Upper lobe of left lung (tissue), 6 donors: ENCODE measurements at regions not wholly inside any gene's neighbourhood (a gene's known extent, or its start where the extent isn't known, plus 50 kb on each side); places are given as distances from the start of the nearest gene placed in this dataset.

Experiments used
- ATAC-seq, 2 donors: fragments of 200-7000 bp; cut with Tn5 transposase; one replicate each; pipeline ENCODE4 v1.9.1; 2022; ENCODE audit warnings: mild to moderate bottlenecking in 2 of 2, moderate library complexity in 2 of 2; ENCODE audit not compliant: low FRiP score in 2 of 2
- DNase-seq, 2 donors: peaks; one replicate each; pipeline ENCODE4 v3.0.0-alpha.2; 2019 to 2020
- H3K27ac ChIP-seq, 4 donors: fragments of 200-600 bp; sonication (generic); one replicate each; pipeline ENCODE4 v1.5.1; 2016 to 2019
- H3K27me3 ChIP-seq, 4 donors: fragments of 200-600 bp; sonication (generic); one replicate each; pipeline ENCODE4 v1.5.1; 2017 to 2019
- H3K36me3 ChIP-seq, 4 donors: fragments of 200-600 bp; sonication (generic); one replicate each; pipeline ENCODE4 v1.5.1; 2016 to 2019
- H3K4me1 ChIP-seq, 4 donors: fragments of 200-600 bp; sonication (generic); one replicate each; pipeline ENCODE4 v1.5.1; 2018 to 2019
- H3K4me3 ChIP-seq, 4 donors: fragments of 200-600 bp; sonication (generic); one replicate each; pipeline ENCODE4 v1.5.1; 2017 to 2019; ENCODE audit warnings: mild to moderate bottlenecking in 2 of 4, moderate library complexity in 1 of 4
- H3K9me3 ChIP-seq, 4 donors: fragments of 200-600 bp; sonication (generic); one replicate each; pipeline ENCODE4 v1.5.1; 2018 to 2019
- EP300 ChIP-seq, 4 donors: sonication (generic); formaldehyde crosslinking; IDR thresholded peaks; one replicate each; pipeline ENCODE4 v1.5.1; 2017; ENCODE audit warnings: antibody characterized with exemption in 4 of 4, control low read depth in 2 of 4
- POLR2A ChIP-seq, 4 donors: fragments of 450-650 bp; IDR thresholded peaks; one replicate each; pipeline ENCODE4 v1.5.1; 2016 to 2017; ENCODE audit warnings: antibody characterized with exemption in 4 of 4, mild to moderate bottlenecking in 2 of 4
- POLR2AphosphoS5 ChIP-seq, 2 donors: sonication (generic); formaldehyde crosslinking; IDR thresholded peaks; one replicate each; pipeline ENCODE4 v1.5.1; 2017; ENCODE audit warnings: antibody characterized with exemption in 2 of 2
- WGBS, 2 donors: methylation state at CpG; one replicate each; pipeline ENCODE4 v1.1.5; 2017 to 2018; 5-methylcytosine and 5-hydroxymethylcytosine counted together
- TF ChIP-seq, protein P1 (sequence below), 6 experiments: fragments of 450-650 bp in 4 of 6; fragments of 200-600 bp in 2 of 6; sonication (generic) in 2 of 6; IDR thresholded peaks; one replicate each; pipeline ENCODE4 v1.5.1; 2016 to 2019; ENCODE audit warnings: antibody characterized with exemption in 6 of 6
- donor health status: DM: no; HTN: no; CAD: no; lungs with moderate emphysema.
- donor health status: DM: no; HTN: yes; CAD: no; lungs with severe emphysema.

DNA sequence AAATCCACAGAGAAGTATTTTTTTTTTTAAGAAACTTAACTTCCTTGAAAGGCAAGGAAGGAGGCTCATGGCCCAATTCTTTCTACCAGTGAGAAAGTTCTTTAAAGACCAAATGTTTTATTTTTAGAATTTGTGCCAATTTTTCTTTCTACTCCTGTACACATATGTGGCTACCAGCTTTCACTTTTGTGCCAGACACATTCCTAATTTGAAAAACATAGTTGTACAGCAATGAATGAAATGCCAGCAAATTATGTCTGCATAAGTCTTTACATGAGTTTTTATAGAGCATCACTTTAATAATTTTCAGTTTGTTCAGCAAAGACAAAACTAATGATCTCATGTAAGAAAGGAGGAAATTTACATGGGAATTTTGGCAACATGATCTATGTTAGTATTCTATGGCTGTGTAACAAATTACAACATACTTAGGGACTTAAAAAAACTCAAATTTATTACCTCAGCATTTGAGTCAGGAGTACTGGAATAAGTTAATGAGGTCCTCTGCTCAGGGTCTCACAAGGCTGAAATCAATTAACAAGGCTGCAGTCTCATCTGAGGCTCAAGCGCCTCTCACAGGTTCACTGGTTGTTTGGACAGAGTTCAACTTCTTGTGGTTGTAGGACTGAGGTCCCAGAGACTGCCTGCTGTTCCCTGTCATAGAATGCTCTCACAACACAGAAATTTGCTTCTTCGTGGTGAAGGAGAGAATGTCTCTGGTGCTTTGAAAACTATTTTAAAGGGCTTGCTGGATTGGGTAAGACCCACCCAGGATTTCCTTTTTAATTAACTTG lies 678.2 kb upstream of the FAM241A start:
- TF ChIP-seq, protein P1, sequence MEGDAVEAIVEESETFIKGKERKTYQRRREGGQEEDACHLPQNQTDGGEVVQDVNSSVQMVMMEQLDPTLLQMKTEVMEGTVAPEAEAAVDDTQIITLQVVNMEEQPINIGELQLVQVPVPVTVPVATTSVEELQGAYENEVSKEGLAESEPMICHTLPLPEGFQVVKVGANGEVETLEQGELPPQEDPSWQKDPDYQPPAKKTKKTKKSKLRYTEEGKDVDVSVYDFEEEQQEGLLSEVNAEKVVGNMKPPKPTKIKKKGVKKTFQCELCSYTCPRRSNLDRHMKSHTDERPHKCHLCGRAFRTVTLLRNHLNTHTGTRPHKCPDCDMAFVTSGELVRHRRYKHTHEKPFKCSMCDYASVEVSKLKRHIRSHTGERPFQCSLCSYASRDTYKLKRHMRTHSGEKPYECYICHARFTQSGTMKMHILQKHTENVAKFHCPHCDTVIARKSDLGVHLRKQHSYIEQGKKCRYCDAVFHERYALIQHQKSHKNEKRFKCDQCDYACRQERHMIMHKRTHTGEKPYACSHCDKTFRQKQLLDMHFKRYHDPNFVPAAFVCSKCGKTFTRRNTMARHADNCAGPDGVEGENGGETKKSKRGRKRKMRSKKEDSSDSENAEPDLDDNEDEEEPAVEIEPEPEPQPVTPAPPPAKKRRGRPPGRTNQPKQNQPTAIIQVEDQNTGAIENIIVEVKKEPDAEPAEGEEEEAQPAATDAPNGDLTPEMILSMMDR (IDR thresholded peaks at IDR 0.05) = no peak
- TF ChIP-seq POLR2AphosphoS5 (IDR thresholded peaks at IDR 0.05) (no peak), POLR2A (IDR thresholded peaks at IDR 0.05) (no peak), EP300 (IDR thresholded peaks at IDR 0.05) (no peak)
- WGBS, 2 donors = 66 to 83% methylated on average over 2 of the region's 2 CpGs
- Histone ChIP-seq H3K27ac (no peak overlapping the region), H3K9me3 (no peaks in the 10 kb centered on the region), H3K4me3 (no peak overlapping the region), H3K27me3 (no peaks in the 10 kb centered on the region), H3K4me1 (no peaks in the 10 kb centered on the region), H3K36me3 (no peaks in the 10 kb centered on the region)
- DNase-seq (no peak), ATAC-seq (no peak)

DNA sequence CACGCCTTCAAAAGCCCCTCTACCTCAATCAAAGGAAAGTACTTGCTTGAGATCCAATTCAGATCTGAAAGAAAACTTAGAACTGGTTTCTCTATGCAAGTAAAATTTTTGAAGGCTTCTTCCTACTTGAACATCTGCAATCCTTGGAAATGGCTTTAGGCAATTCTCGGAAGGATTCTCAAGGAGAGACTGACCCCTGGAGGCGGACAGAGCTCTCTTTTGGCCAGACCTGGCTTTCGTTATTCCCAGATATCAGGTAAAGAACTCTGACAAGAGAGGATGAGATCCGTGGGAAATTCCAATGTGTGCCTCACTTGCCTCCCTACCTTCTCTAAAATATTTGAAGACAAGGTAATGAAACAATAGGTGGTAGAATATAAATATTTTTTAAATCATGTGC lies 670.3 kb upstream of the FAM241A start:
- H3K36me3 ChIP-seq = no peaks in the 10 kb centered on the region
- 19 to 34% methylated on average over 5 of the region's 5 CpGs for WGBS, 2 donors
- DNase-seq (no peak), ATAC-seq (no peak)
- H3K27ac ChIP-seq = no peak overlapping the region
- H3K4me3 ChIP-seq = no peak overlapping the region
- no peaks in the 10 kb centered on the region for H3K9me3 ChIP-seq
- H3K4me1 ChIP-seq = no peaks in the 10 kb centered on the region
- TF ChIP-seq POLR2A (IDR thresholded peaks at IDR 0.05) = no peak
- TF ChIP-seq EP300 (IDR thresholded peaks at IDR 0.05) = no peak
- TF ChIP-seq, protein P1 (IDR thresholded peaks at IDR 0.05) = no peak
- TF ChIP-seq POLR2AphosphoS5 (IDR thresholded peaks at IDR 0.05) = no peak
- H3K27me3 ChIP-seq = no peaks in the 10 kb centered on the region

DNA sequence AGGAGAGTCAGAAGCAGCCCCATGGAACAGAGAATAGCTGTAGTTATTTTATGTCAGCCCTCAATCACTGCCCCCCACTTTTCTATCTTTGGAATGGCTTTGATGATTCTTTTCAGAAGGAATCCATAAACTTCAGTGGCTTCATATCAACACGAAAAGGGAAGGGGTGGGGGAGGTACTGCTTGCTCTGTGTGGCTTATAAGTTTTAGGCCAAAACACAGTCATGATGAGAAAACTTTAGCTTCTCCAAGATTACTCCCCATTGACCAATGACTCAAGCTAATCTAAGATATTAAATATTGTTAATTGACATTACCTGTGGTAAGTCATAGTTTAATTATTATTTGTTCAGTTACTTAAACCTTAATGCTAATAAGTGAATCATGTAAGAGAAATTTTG lies 669.6 kb upstream of the FAM241A start:
- Histone ChIP-seq H3K4me3 (no peak overlapping the region), H3K4me1 (no peaks in the 10 kb centered on the region), H3K36me3 (no peaks in the 10 kb centered on the region), H3K9me3 (no peaks in the 10 kb centered on the region), H3K27me3 (no peaks in the 10 kb centered on the region), H3K27ac (no peak overlapping the region)
- WGBS, 2 donors = 35 to 40% methylated on average over 1 of the region's 1 CpG
- ATAC-seq = no peak
- DNase-seq = no peak
- TF ChIP-seq, protein P1 (IDR thresholded peaks at IDR 0.05) = no peak
- TF ChIP-seq POLR2A (IDR thresholded peaks at IDR 0.05) = no peak
- TF ChIP-seq POLR2AphosphoS5 (IDR thresholded peaks at IDR 0.05) = no peak
- no peak for TF ChIP-seq EP300 (IDR thresholded peaks at IDR 0.05)

DNA sequence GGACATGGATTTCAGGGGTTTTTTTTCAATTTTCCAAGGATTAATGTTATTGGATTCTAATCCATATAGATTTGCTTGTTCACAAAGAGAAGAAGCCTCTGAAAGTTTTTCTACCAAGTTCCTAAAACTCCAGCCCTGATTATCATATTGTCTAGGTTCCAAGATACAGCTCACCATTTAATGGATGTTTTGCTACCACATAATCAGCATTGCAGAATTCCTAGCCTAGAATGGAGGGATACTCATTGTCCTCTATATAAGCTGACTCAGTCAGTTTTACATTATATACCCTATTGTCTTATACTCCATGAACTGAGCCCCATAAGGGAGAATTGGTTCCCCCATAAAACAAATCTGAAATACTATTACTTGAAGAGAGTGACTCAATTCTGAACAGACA lies 664.7 kb upstream of the FAM241A start:
- H3K4me1 ChIP-seq = no peaks in the 10 kb centered on the region
- H3K36me3 ChIP-seq = no peaks in the 10 kb centered on the region
- H3K27me3 ChIP-seq = no peaks in the 10 kb centered on the region
- no peak overlapping the region for H3K4me3 ChIP-seq
- H3K9me3 ChIP-seq = no peaks in the 10 kb centered on the region
- no peak overlapping the region for H3K27ac ChIP-seq
- no peak for TF ChIP-seq POLR2AphosphoS5 (IDR thresholded peaks at IDR 0.05)
- TF ChIP-seq, protein P1 (IDR thresholded peaks at IDR 0.05) = no peak
- ATAC-seq (no peak), DNase-seq (no peak)
